Heart right ventricle (tissue), 16 donors: ENCODE measurements at regions not wholly inside any gene's neighbourhood (a gene's known extent, or its start where the extent isn't known, plus 50 kb on each side); places are given as distances from the start of the nearest gene placed in this dataset.

Experiments
- ATAC-seq, 8 donors: fragments of 200-7000 bp; cut with Tn5 transposase; one replicate each; pipeline ENCODE4 v1.9.1; 2020; ENCODE audit warnings: mild to moderate bottlenecking in 8 of 8, moderate library complexity in 8 of 8, moderate number of reproducible peaks in 1 of 8
- DNase-seq, 2 donors: peaks; one replicate each; pipeline ENCODE4 v3.0.0-alpha.2; 2020
- H3K27ac ChIP-seq, 10 donors: fragments of 200-600 bp; sonication (generic) in 2 of 10; one replicate each; pipeline versions ENCODE4 v1.5.0 to v1.8.0; 2020 to 2022; ENCODE audit warnings: mild to moderate bottlenecking in 3 of 10
- H3K27me3 ChIP-seq, 7 donors: fragments of 200-600 bp; one replicate each; pipeline ENCODE4 v1.8.0; 2021 to 2022; ENCODE audit warnings: mild to moderate bottlenecking in 2 of 7
- H3K36me3 ChIP-seq, 9 donors: fragments of 200-600 bp; sonication (generic) in 1 of 9; one replicate each; pipeline versions ENCODE4 v1.5.0 to v1.8.0; 2020 to 2022; ENCODE audit warnings: mild to moderate bottlenecking in 2 of 9
- H3K4me1 ChIP-seq, 9 donors: fragments of 200-600 bp; sonication (generic) in 1 of 9; one replicate each; pipeline versions ENCODE4 v1.5.0 to v1.8.0; 2020 to 2022; ENCODE audit warnings: mild to moderate bottlenecking in 4 of 9
- H3K4me3 ChIP-seq, 10 donors: fragments of 200-600 bp; sonication (generic) in 2 of 10; one replicate each; pipeline versions ENCODE4 v1.5.0 to v1.8.0; 2020 to 2022; ENCODE audit warnings: mild to moderate bottlenecking in 7 of 10, moderate library complexity in 2 of 10
- H3K9me3 ChIP-seq, 11 donors: fragments of 200-600 bp in 10 of 11; sonication (generic) in 2 of 11; one replicate each; pipeline versions ENCODE4 v1.5.0 to v1.8.0; 2013 to 2022; ENCODE audit warnings: mild to moderate bottlenecking in 2 of 11, control low read depth in 1 of 11, moderate library complexity in 1 of 11
- WGBS, 2 donors: extraction: QIAGEN DNeasy Blood & Tissue Kit; methylation state at CpG; one replicate each; pipeline ENCODE4 v1.1.7; 2013; ENCODE audit warnings: inconsistent platforms in 1 of 2; 5-methylcytosine and 5-hydroxymethylcytosine counted together
- intact Hi-C, 10 donors: fragments of 100-400 bp; cut with DNase I; formaldehyde crosslinking; loops; one replicate each; pipeline versions ENCODE4 v1.11.1 to v1.14.2; 2022
- TF ChIP-seq, protein P1 (sequence below), 9 donors: fragments of 200-600 bp; sonication (generic) in 2 of 9; IDR thresholded peaks; one replicate each; pipeline versions ENCODE4 v1.5.0 to v1.8.0; 2021 to 2022; ENCODE audit warnings: antibody characterized with exemption in 9 of 9, mild to moderate bottlenecking in 5 of 9, moderate library complexity in 1 of 9
- donor health status: Arrhythmogenic right ventricular cardiomyopathy.
- donor health status: ischemic (EF 13 %, LVEDD 7.1; RV severe dilation, severe dysfunction).
- donor health status: healthy with polysubstance abuse.
- donor health status: DM: no; HTN: yes; CAD: no.
- donor health status: DM: no; HTN: no; CAD: no.
- donor health status: ischemic (EF 25% LVEDD 6.9; RV normal size, moderate dysfunction).
- donor health status: ischemic (EF 25% LVEDD 5.7; RV mildly dilated, moderate dysfunction).
- donor health status: healthy.
- donor health status: DM: yes; HTN: yes; CAD: no.
- donor health status: Ischemic cardiomyopathy.
- donor health status: ischemic (EF 35%, LVEDD 5.7; RV mildly dilated, moderate dysfunction).
- donor health status: nonischemic (EF 11% LVEDD 7.7; RV severe dilation, severe dysfunction).
- donor health status: DM: yes; HTN: yes; CAD: no.
- donor health status: PGD.
- donor health status: ischemic (EF 29% LVEDD 5.4; RV normal size, mild dysfunction).
- donor health status: nonischemic (EF 23%, LVEDD 6.1; RV moderate dilation, normal function).

DNA sequence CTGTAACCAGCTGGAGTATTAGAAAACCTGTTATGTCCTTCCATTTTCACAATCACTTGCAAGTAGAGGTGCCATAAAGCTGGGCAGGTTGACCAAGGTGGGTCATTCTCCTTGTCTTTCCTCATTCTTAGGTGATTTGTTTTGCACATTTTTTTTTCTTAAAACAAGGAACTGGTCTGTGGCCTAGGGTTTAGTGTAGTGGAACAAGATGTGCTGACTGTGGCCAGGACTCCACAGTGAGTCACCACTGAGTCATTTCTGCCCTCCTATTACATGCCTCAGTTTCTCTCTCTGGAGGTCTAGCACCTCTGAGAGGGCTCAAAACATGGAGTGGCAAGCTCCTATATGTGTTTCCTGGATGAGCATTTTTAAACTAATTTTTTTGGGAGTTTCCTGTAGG is 355.9 kb downstream of the GPM6A start:
- intact Hi-C loops = no loop called here
- H3K4me1 ChIP-seq = no peaks in the 10 kb centered on the region
- no peak overlapping the region for H3K27ac ChIP-seq
- no peaks in the 10 kb centered on the region for H3K36me3 ChIP-seq
- no peaks in the 10 kb centered on the region for H3K27me3 ChIP-seq
- H3K4me3 ChIP-seq = no peak overlapping the region
- no peak for ATAC-seq
- TF ChIP-seq, protein P1, sequence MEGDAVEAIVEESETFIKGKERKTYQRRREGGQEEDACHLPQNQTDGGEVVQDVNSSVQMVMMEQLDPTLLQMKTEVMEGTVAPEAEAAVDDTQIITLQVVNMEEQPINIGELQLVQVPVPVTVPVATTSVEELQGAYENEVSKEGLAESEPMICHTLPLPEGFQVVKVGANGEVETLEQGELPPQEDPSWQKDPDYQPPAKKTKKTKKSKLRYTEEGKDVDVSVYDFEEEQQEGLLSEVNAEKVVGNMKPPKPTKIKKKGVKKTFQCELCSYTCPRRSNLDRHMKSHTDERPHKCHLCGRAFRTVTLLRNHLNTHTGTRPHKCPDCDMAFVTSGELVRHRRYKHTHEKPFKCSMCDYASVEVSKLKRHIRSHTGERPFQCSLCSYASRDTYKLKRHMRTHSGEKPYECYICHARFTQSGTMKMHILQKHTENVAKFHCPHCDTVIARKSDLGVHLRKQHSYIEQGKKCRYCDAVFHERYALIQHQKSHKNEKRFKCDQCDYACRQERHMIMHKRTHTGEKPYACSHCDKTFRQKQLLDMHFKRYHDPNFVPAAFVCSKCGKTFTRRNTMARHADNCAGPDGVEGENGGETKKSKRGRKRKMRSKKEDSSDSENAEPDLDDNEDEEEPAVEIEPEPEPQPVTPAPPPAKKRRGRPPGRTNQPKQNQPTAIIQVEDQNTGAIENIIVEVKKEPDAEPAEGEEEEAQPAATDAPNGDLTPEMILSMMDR (IDR thresholded peaks at IDR 0.05) = no peak
- DNase-seq = no peak
- peaks cover 0 to 25% (median 2%) of the 10 kb centered on the region in 11 donors for H3K9me3 ChIP-seq

DNA sequence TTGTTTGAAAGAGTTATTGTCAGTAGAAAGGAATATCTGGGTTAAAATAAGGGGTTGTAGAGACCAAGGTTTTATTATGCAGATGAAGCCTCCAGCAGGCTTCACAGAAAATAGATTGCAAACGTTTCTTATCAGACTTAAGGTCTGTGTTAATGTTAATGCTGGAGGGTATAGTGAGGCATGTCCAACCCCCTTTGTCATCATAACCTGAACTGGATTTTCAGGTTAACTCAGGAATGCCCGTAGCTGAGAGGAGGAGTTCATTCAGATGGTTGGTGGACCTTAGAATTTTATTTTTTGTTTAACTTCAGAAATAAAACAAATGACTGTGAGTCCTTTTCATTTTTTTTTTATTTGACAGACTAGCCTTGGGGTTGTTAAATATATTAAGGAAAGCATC is 354.1 kb downstream of the GPM6A start:
- Histone ChIP-seq H3K9me3 (peaks cover 0 to 25% (median 2%) of the 10 kb centered on the region in 11 donors), H3K36me3 (no peaks in the 10 kb centered on the region), H3K4me1 (no peaks in the 10 kb centered on the region), H3K27me3 (no peaks in the 10 kb centered on the region), H3K4me3 (no peak overlapping the region), H3K27ac (no peak overlapping the region)
- 42 to 47% methylated on average over 2 of the region's 2 CpGs for WGBS, 2 donors
- TF ChIP-seq, protein P1 (IDR thresholded peaks at IDR 0.05) = no peak
- no peak for DNase-seq
- no peak for ATAC-seq
- intact Hi-C loops = no loop called here

DNA sequence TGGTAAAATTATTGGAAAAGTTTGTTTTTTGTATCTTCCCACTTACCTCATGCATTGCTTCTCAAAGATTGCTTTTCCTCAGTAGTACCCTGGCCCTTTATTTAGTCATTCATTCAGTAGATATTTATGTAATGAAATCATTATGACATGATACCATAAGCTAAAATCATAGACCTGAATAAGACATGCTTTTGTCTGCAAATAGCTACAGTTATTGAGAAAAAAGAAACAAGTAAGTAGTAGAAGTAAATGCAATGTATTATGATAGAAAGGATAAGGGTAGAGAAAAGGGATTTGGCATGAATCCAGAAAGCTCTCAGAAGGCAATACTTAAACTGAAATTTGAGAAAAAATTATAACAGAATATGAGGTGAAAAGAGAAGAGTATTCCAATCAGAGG is 352.5 kb downstream of the GPM6A start:
- intact Hi-C loops = no loop called here
- ATAC-seq = no peak
- TF ChIP-seq, protein P1 (IDR thresholded peaks at IDR 0.05) = no peak

DNA sequence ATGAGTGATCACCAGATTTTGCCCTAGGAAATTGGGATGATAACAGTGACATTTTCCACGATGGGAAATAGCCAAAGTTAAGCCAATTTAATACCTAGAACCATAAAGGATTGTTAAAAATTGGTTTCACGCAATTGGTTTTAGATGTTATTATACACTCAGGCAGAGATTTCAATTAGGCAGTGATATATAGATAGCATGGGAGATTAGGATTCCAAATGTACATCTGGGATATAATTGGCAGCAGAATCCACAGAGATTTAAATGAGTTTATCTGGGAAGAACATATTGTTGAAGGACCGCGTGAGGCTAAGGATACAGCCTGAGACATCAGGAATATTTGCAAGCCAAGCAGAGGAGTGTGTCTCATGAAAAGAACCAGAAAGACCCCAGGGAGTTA is 351.6 kb downstream of the GPM6A start:
- Histone ChIP-seq H3K27ac (no peak overlapping the region), H3K4me3 (no peak overlapping the region), H3K9me3 (peaks cover 0 to 9% (median 0%) of the 10 kb centered on the region in 11 donors), H3K36me3 (no peaks in the 10 kb centered on the region), H3K4me1 (no peaks in the 10 kb centered on the region), H3K27me3 (no peaks in the 10 kb centered on the region)
- TF ChIP-seq, protein P1 (IDR thresholded peaks at IDR 0.05) = no peak
- no peak for ATAC-seq
- intact Hi-C loops = no loop called here
- no peak for DNase-seq
- WGBS, 2 donors = 47 to 52% methylated on average over 4 of the region's 4 CpGs

More for the DNA sequence above, 352.5 kb downstream of the GPM6A start:
- DNase-seq = no peak
- Histone ChIP-seq H3K36me3 (no peaks in the 10 kb centered on the region), H3K4me3 (no peak overlapping the region), H3K27me3 (no peaks in the 10 kb centered on the region), H3K27ac (no peak overlapping the region), H3K4me1 (no peaks in the 10 kb centered on the region), H3K9me3 (peaks cover 0 to 16% (median 2%) of the 10 kb centered on the region in 11 donors)

DNA sequence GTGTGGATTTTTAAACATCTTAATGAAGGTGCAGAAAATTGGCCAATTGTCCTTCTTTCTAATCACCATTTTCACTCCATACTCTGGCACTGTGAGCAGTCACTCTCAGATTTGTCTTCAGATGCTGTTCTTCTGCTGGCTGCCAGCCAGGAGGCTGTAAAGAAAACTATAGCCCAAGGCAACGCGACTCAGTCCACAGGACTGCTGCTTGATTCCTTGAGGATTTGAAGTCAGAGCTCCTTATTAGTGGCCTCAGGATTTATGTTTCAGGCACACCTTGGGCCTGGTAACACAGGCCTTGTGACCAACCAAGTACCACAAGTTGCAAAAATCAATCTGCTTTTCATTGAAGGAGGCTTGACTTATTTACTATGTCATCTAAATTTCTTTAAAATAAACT is 342.6 kb downstream of the GPM6A start:
- Histone ChIP-seq H3K4me1 (no peaks in the 10 kb centered on the region), H3K27ac (no peak overlapping the region), H3K36me3 (no peaks in the 10 kb centered on the region), H3K4me3 (no peak overlapping the region), H3K9me3 (peaks cover 0 to 17% (median 0%) of the 10 kb centered on the region in 11 donors), H3K27me3 (no peaks in the 10 kb centered on the region)
- ATAC-seq (no peak), DNase-seq (no peak)
- intact Hi-C loops = no loop called here
- 50 to 53% methylated on average over 2 of the region's 2 CpGs for WGBS, 2 donors
- TF ChIP-seq, protein P1 (IDR thresholded peaks at IDR 0.05) = no peak
